Common myeloid progenitor, CD34-positive (primary cell): ENCODE measurements at regions not wholly inside any gene's neighbourhood (a gene's known extent, or its start where the extent isn't known, plus 50 kb on each side); places are given as distances from the start of the nearest gene placed in this dataset.

ENCODE experiments used
- CTCF ChIA-PET: fragments of 350-600 bp; sonication (Branson Sonifier 250); formaldehyde crosslinking; loops from one replicate; lab custom pipeline; 2021; ENCODE audit warnings: antibody characterized with exemption; lab: Charles Lee
- POLR2A ChIA-PET: fragments of 350-600 bp; sonication (Branson Sonifier 250); formaldehyde crosslinking; loops from one replicate; lab custom pipeline; 2021; ENCODE audit warnings: antibody characterized with exemption; lab: Charles Lee
- DNase-seq, 3 donors: peaks; one replicate each; pipeline versions ENCODE4 v3.0.0 to v3.0.0-alpha.2; 2013
- H3K27ac ChIP-seq, 2 experiments: 1 replicate in 1 of 2; 2 replicates in 1 of 2; pipeline ENCODE4 v1.7.0; 2013; ENCODE audit warnings: inconsistent platforms in 2 of 2, low read length in 2 of 2, mild to moderate bottlenecking in 2 of 2, low read depth in 1 of 2, moderate library complexity in 1 of 2; ENCODE audit not compliant: severe bottlenecking in 2 of 2, insufficient read depth in 1 of 2, poor library complexity in 1 of 2
- H3K27me3 ChIP-seq, 5 experiments: replicated peaks in 2 of 5; 1 replicate in 3 of 5; 2 replicates in 2 of 5; pipeline versions ENCODE4 v1.6.1 to v1.7.0; 2013; ENCODE audit warnings: low read length in 4 of 5, mild to moderate bottlenecking in 2 of 5, moderate library complexity in 2 of 5, inconsistent platforms in 1 of 5; ENCODE audit not compliant: insufficient read depth in 5 of 5, control insufficient read depth in 4 of 5
- H3K36me3 ChIP-seq, 4 experiments: 1 replicate in 2 of 4; 2 replicates in 2 of 4; pipeline versions ENCODE4 v1.6.1 to v1.7.0; 2013; ENCODE audit warnings: low read length in 3 of 4, control low read depth in 1 of 4, mild to moderate bottlenecking in 1 of 4; ENCODE audit not compliant: control insufficient read depth in 4 of 4, insufficient read depth in 4 of 4
- H3K4me1 ChIP-seq, 4 experiments: 1 replicate in 3 of 4; 2 replicates in 1 of 4; pipeline versions ENCODE4 v1.6.1 to v1.7.1; 2013; ENCODE audit warnings: low read length in 3 of 4, mild to moderate bottlenecking in 3 of 4, control low read depth in 1 of 4, inconsistent platforms in 1 of 4, moderate library complexity in 1 of 4; ENCODE audit not compliant: control insufficient read depth in 4 of 4, insufficient read depth in 4 of 4; ENCODE audit errors: control extremely low read depth in 1 of 4
- H3K4me3 ChIP-seq, 7 experiments: 1 replicate in 4 of 7; 2 replicates in 3 of 7; pipeline versions ENCODE4 v1.5.1 to v1.7.0; 2013; ENCODE audit warnings: mild to moderate bottlenecking in 7 of 7, low read length in 6 of 7, moderate library complexity in 6 of 7, inconsistent platforms in 2 of 7, low read depth in 2 of 7, control low read depth in 1 of 7; ENCODE audit not compliant: insufficient read depth in 4 of 7, control insufficient read depth in 1 of 7; ENCODE audit errors: extremely low read depth in 1 of 7
- H3K9me3 ChIP-seq, 5 experiments: 1 replicate in 4 of 5; 2 replicates in 1 of 5; pipeline versions ENCODE4 v1.6.1 to v1.7.1; 2013; ENCODE audit warnings: low read length in 4 of 5, mild to moderate bottlenecking in 2 of 5, inconsistent platforms in 1 of 5, low read depth in 1 of 5, moderate library complexity in 1 of 5; ENCODE audit not compliant: control insufficient read depth in 4 of 5, insufficient read depth in 2 of 5; ENCODE audit errors: control extremely low read depth in 1 of 5
- WGBS: methylation state at CpG from one replicate; pipeline ENCODE4 v1.1.5; 2013; ENCODE audit not compliant: insufficient coverage; 5-methylcytosine and 5-hydroxymethylcytosine counted together

GRCh38 chr6:113121571-113121970, 735.6 kb upstream of the MARCKS start:
- Histone ChIP-seq H3K9me3 (peaks cover 0 to 6% (median 0%) of the 10 kb centered on the region in 5 experiments), H3K4me3 (no peak overlapping the region), H3K27me3 (peaks cover 0 to 50% (median 14%) of the 10 kb centered on the region in 5 experiments), H3K36me3 (no peaks in the 10 kb centered on the region), H3K27ac (no peak overlapping the region), H3K4me1 (peaks cover 3 to 14% (median 7%) of the 10 kb centered on the region in 4 experiments)
- DNase-seq = no peak
- CTCF ChIA-PET = no interaction called here
- no CpG with 5 or more reads among the region's 2 CpGs for WGBS
- POLR2A ChIA-PET = no interaction called here

GRCh38 chr6:113122060-113122459, 735.1 kb upstream of the MARCKS start:
- Histone ChIP-seq H3K4me3 (no peak overlapping the region), H3K27ac (no peak overlapping the region), H3K36me3 (no peaks in the 10 kb centered on the region), H3K9me3 (peaks cover 0 to 6% (median 0%) of the 10 kb centered on the region in 5 experiments), H3K4me1 (peaks cover 3 to 14% (median 7%) of the 10 kb centered on the region in 4 experiments), H3K27me3 (peaks cover 0 to 50% (median 14%) of the 10 kb centered on the region in 5 experiments)
- 100% methylated on average over 1 of the region's 1 CpG for WGBS
- POLR2A ChIA-PET = no interaction called here
- DNase-seq = no peak
- CTCF ChIA-PET = no interaction called here

- ChIA-PET CTCF (no interaction called here), POLR2A (no interaction called here)
- H3K36me3 ChIP-seq = no peaks in the 10 kb centered on the region
- H3K4me1 ChIP-seq = peaks cover 2 to 7% (median 5%) of the 10 kb centered on the region in 4 experiments
- no peak overlapping the region for H3K27ac ChIP-seq
- DNase-seq = no peak
- WGBS = 100% methylated on average over 1 of the region's 2 CpGs
- H3K9me3 ChIP-seq = no peaks in the 10 kb centered on the region
- H3K27me3 ChIP-seq = peaks cover 0 to 33% (median 11%) of the 10 kb centered on the region in 5 experiments
- no peak overlapping the region for H3K4me3 ChIP-seq
Observed at GRCh38 chr6:113125626-113126025, 731.5 kb upstream of the MARCKS start.

- CTCF ChIA-PET = no interaction called here
- DNase-seq = no peak
- Histone ChIP-seq H3K4me3 (no peak overlapping the region), H3K27ac (no peak overlapping the region), H3K4me1 (peaks cover 0 to 3% (median under 1%) of the 10 kb centered on the region in 4 experiments), H3K27me3 (peaks cover 0 to 16% (median 2%) of the 10 kb centered on the region in 5 experiments), H3K36me3 (no peaks in the 10 kb centered on the region), H3K9me3 (no peaks in the 10 kb centered on the region)
- POLR2A ChIA-PET = no interaction called here
- 100% methylated on average over 2 of the region's 5 CpGs for whole genome bisulfite sequencing
Observed at GRCh38 chr6:113127786-113128419, 729.2 kb upstream of the MARCKS start.

- WGBS = no CpG with 5 or more reads among the region's 3 CpGs
- Histone ChIP-seq H3K27ac (no peak overlapping the region), H3K27me3 (peaks cover 0 to 11% (median 0%) of the 10 kb centered on the region in 5 experiments), H3K4me1 (peaks cover 0 to 3% (median under 1%) of the 10 kb centered on the region in 4 experiments), H3K36me3 (no peaks in the 10 kb centered on the region), H3K4me3 (no peak overlapping the region), H3K9me3 (no peaks in the 10 kb centered on the region)
- POLR2A ChIA-PET = no interaction called here
- peak in 2 of 3 donors; percentile 71 to 80 for DNase-seq
- CTCF ChIA-PET = no interaction called here
Observed at GRCh38 chr6:113128661-113129060, 728.5 kb upstream of the MARCKS start.

- no peak overlapping the region for H3K27ac ChIP-seq
- POLR2A ChIA-PET = interaction anchor here (0.6 kb wide), 1 partner anchor 1170 kb away, joined by 3 read pairs; no protein-coding TSS in a partner anchor
- 100% methylated on average over 1 of the region's 2 CpGs for WGBS
- H3K9me3 ChIP-seq = no peaks in the 10 kb centered on the region
- H3K36me3 ChIP-seq = no peaks in the 10 kb centered on the region
- no peak overlapping the region for H3K4me3 ChIP-seq
- CTCF ChIA-PET = interaction anchor here (1.0 kb wide), 1 partner anchor 11 kb away, joined by 4 read pairs; no protein-coding TSS in a partner anchor
- peaks cover 0 to 3% (median under 1%) of the 10 kb centered on the region in 4 experiments for H3K4me1 ChIP-seq
- H3K27me3 ChIP-seq = peaks cover 0 to 2% (median 0%) of the 10 kb centered on the region in 5 experiments
- no peak for DNase-seq
Observed at GRCh38 chr6:113129991-113130390, 727.2 kb upstream of the MARCKS start.

GRCh38 chr6:113137426-113137825, 719.7 kb upstream of the MARCKS start:
- peak in 2 of 3 donors; percentile 6 to 11 for DNase-seq
- H3K4me3 ChIP-seq = no peak overlapping the region
- POLR2A ChIA-PET = no interaction called here

More at GRCh38 chr6:113137426-113137825, 719.7 kb upstream of the MARCKS start:
- 53% methylated on average over 3 of the region's 7 CpGs for WGBS
- CTCF ChIA-PET = no interaction called here
- H3K9me3 ChIP-seq = no peaks in the 10 kb centered on the region
- peaks cover 0 to 4% (median 0%) of the 10 kb centered on the region in 4 experiments for H3K4me1 ChIP-seq
- H3K27ac ChIP-seq = no peak overlapping the region
- no peaks in the 10 kb centered on the region for H3K27me3 ChIP-seq
- H3K36me3 ChIP-seq = no peaks in the 10 kb centered on the region
